ENCODE measurements at regions not wholly inside any gene's neighbourhood (a gene's known extent, or its start where the extent isn't known, plus 50 kb on each side); places are given as distances from the start of the nearest gene placed in this dataset.

GRCh38 chr3:104005815-104006214 is 1360.9 kb upstream of the ALCAM start:
- Histone ChIP-seq H2AK5ac (ENCODE audit: low read depth, low read length) (no peak overlapping the region), H4K8ac (ENCODE audit: low read depth, low read length) (no peak overlapping the region), H3K23ac (ENCODE audit: low read depth, low read length, poor library complexity) (no peak overlapping the region), H3K27ac (replicated peaks; ENCODE audit: low read length) (no peak overlapping the region), H3K79me1 (ENCODE audit: low read depth, low read length) (no peaks in the 10 kb centered on the region), H3K18ac (ENCODE audit: low read length) (no peak overlapping the region), H3K4ac (ENCODE audit: low read length) (no peak overlapping the region), H2BK12ac (ENCODE audit: low read length) (no peak overlapping the region), H2BK120ac (ENCODE audit: low read depth, low read length) (no peak overlapping the region), H3K4me1 (ENCODE audit: control insufficient read depth in 2 of 2, insufficient read depth in 1 of 2, low read depth in 1 of 2, low read length in 2 of 2) (no peaks in the 10 kb centered on the region), H3K9me3 (replicated peaks in 1 of 2; ENCODE audit: control insufficient read depth in 2 of 2, insufficient read depth in 1 of 2, low read depth in 1 of 2, low read length in 2 of 2) (no peaks in the 10 kb centered on the region), H3K14ac (ENCODE audit: low read length) (no peak overlapping the region), H2AFZ (ENCODE audit: low read length) (no peak overlapping the region), H4K91ac (ENCODE audit: low read depth, low read length, poor library complexity) (no peak overlapping the region), H3K27me3 (ENCODE audit: control insufficient read depth in 3 of 3, insufficient read depth in 3 of 3, low read depth in 1 of 3, low read length in 3 of 3) (no peaks in the 10 kb centered on the region), H3K36me3 (replicated peaks in 1 of 2; ENCODE audit: control insufficient read depth in 2 of 2, insufficient read depth in 2 of 2, low read length in 2 of 2) (no peaks in the 10 kb centered on the region), H3K9ac (ENCODE audit: low read depth, low read length, poor library complexity) (no peak overlapping the region), H2BK5ac (ENCODE audit: low read length) (no peak overlapping the region), H3K4me2 (ENCODE audit: insufficient read depth, low read length, poor library complexity, severe bottlenecking) (no peak overlapping the region), H2BK15ac (ENCODE audit: low read length) (no peak overlapping the region), H3K4me3 (ENCODE audit: low read length in 2 of 2) (no peak overlapping the region)
- no CpG with 5 or more reads among the region's 1 CpG for WGBS, 2 donors (ENCODE audit: extremely low coverage in 2 of 2, insufficient read length in 2 of 2, insufficient replicate concordance in 1 of 2)
- DNase-seq (ENCODE audit: low spot score): no peak

GRCh38 chr3:104018541-104018940 is 1348.2 kb upstream of the ALCAM start:
- Histone ChIP-seq H3K9ac (ENCODE audit: low read depth, low read length, poor library complexity) (no peak overlapping the region), H3K27ac (replicated peaks; ENCODE audit: low read length) (no peak overlapping the region), H2BK5ac (ENCODE audit: low read length) (no peak overlapping the region), H2AK5ac (ENCODE audit: low read depth, low read length) (no peak overlapping the region), H3K14ac (ENCODE audit: low read length) (no peak overlapping the region), H4K8ac (ENCODE audit: low read depth, low read length) (no peak overlapping the region), H2AFZ (ENCODE audit: low read length) (no peak overlapping the region), H3K79me1 (ENCODE audit: low read depth, low read length) (no peaks in the 10 kb centered on the region), H2BK120ac (ENCODE audit: low read depth, low read length) (no peak overlapping the region), H3K23ac (ENCODE audit: low read depth, low read length, poor library complexity) (no peak overlapping the region), H3K4me3 (ENCODE audit: low read length in 2 of 2) (no peak overlapping the region), H3K4ac (ENCODE audit: low read length) (no peak overlapping the region), H3K4me1 (ENCODE audit: control insufficient read depth in 2 of 2, insufficient read depth in 1 of 2, low read depth in 1 of 2, low read length in 2 of 2) (no peaks in the 10 kb centered on the region), H3K36me3 (replicated peaks in 1 of 2; ENCODE audit: control insufficient read depth in 2 of 2, insufficient read depth in 2 of 2, low read length in 2 of 2) (no peaks in the 10 kb centered on the region), H3K4me2 (ENCODE audit: insufficient read depth, low read length, poor library complexity, severe bottlenecking) (no peak overlapping the region), H3K9me3 (replicated peaks in 1 of 2; ENCODE audit: control insufficient read depth in 2 of 2, insufficient read depth in 1 of 2, low read depth in 1 of 2, low read length in 2 of 2) (no peaks in the 10 kb centered on the region), H3K18ac (ENCODE audit: low read length) (no peak overlapping the region), H3K27me3 (ENCODE audit: control insufficient read depth in 3 of 3, insufficient read depth in 3 of 3, low read depth in 1 of 3, low read length in 3 of 3) (no peaks in the 10 kb centered on the region), H4K91ac (ENCODE audit: low read depth, low read length, poor library complexity) (no peak overlapping the region), H2BK12ac (ENCODE audit: low read length) (no peak overlapping the region), H2BK15ac (ENCODE audit: low read length) (no peak overlapping the region)
- DNase-seq (ENCODE audit: low spot score): no peak

GRCh38 chr3:104031598-104031997 is 1335.1 kb upstream of the ALCAM start:
- Histone ChIP-seq H3K4me2 (ENCODE audit: insufficient read depth, low read length, poor library complexity, severe bottlenecking) (no peak overlapping the region), H4K8ac (ENCODE audit: low read depth, low read length) (no peak overlapping the region), H3K14ac (ENCODE audit: low read length) (no peak overlapping the region), H3K4me1 (ENCODE audit: control insufficient read depth in 2 of 2, insufficient read depth in 1 of 2, low read depth in 1 of 2, low read length in 2 of 2) (peaks cover 0 to 1% of the 10 kb centered on the region in 2 donors), H2AFZ (ENCODE audit: low read length) (no peak overlapping the region), H3K4ac (ENCODE audit: low read length) (no peak overlapping the region), H2AK5ac (ENCODE audit: low read depth, low read length) (no peak overlapping the region), H2BK12ac (ENCODE audit: low read length) (no peak overlapping the region), H4K91ac (ENCODE audit: low read depth, low read length, poor library complexity) (no peak overlapping the region), H3K18ac (ENCODE audit: low read length) (no peak overlapping the region), H3K27me3 (ENCODE audit: control insufficient read depth in 3 of 3, insufficient read depth in 3 of 3, low read depth in 1 of 3, low read length in 3 of 3) (no peaks in the 10 kb centered on the region), H3K4me3 (ENCODE audit: low read length in 2 of 2) (no peak overlapping the region), H3K27ac (replicated peaks; ENCODE audit: low read length) (no peak overlapping the region), H2BK120ac (ENCODE audit: low read depth, low read length) (no peak overlapping the region), H3K9me3 (replicated peaks in 1 of 2; ENCODE audit: control insufficient read depth in 2 of 2, insufficient read depth in 1 of 2, low read depth in 1 of 2, low read length in 2 of 2) (no peaks in the 10 kb centered on the region), H3K23ac (ENCODE audit: low read depth, low read length, poor library complexity) (no peak overlapping the region), H2BK15ac (ENCODE audit: low read length) (no peak overlapping the region), H3K36me3 (replicated peaks in 1 of 2; ENCODE audit: control insufficient read depth in 2 of 2, insufficient read depth in 2 of 2, low read length in 2 of 2) (no peaks in the 10 kb centered on the region), H2BK5ac (ENCODE audit: low read length) (no peak overlapping the region), H3K9ac (ENCODE audit: low read depth, low read length, poor library complexity) (no peak overlapping the region), H3K79me1 (ENCODE audit: low read depth, low read length) (no peaks in the 10 kb centered on the region)
- no CpG with 5 or more reads among the region's 1 CpG for WGBS, 2 donors (ENCODE audit: extremely low coverage in 2 of 2, insufficient read length in 2 of 2, insufficient replicate concordance in 1 of 2)
- DNase-seq (ENCODE audit: low spot score): no peak

DNA sequence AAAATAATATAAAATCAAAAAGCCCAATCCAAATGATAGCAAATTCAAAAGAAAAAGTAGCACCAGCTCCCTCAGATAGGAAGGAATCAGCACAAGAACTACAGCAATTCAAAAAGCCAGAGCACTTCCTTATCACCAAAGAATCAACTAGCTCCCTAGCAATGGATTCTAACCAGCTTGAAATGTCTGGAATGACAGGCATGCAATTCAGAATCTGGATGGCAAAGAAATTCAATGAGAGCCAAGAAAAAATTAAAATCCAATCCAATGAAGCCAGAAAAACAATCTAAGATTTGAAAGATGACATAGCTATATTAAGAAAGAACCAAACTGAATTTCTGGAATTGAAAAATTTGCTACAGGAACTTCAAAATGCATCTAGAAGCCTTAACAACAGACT is 1334.4 kb upstream of the ALCAM start:
- Histone ChIP-seq H3K4me3 (ENCODE audit: low read length in 2 of 2) (no peak overlapping the region), H3K4me2 (ENCODE audit: insufficient read depth, low read length, poor library complexity, severe bottlenecking) (no peak overlapping the region), H4K8ac (ENCODE audit: low read depth, low read length) (no peak overlapping the region), H2AK5ac (ENCODE audit: low read depth, low read length) (no peak overlapping the region), H3K79me1 (ENCODE audit: low read depth, low read length) (no peaks in the 10 kb centered on the region), H3K9me3 (replicated peaks in 1 of 2; ENCODE audit: control insufficient read depth in 2 of 2, insufficient read depth in 1 of 2, low read depth in 1 of 2, low read length in 2 of 2) (no peaks in the 10 kb centered on the region), H3K9ac (ENCODE audit: low read depth, low read length, poor library complexity) (no peak overlapping the region), H3K27ac (replicated peaks; ENCODE audit: low read length) (no peak overlapping the region), H3K36me3 (replicated peaks in 1 of 2; ENCODE audit: control insufficient read depth in 2 of 2, insufficient read depth in 2 of 2, low read length in 2 of 2) (no peaks in the 10 kb centered on the region), H2BK15ac (ENCODE audit: low read length) (no peak overlapping the region), H3K18ac (ENCODE audit: low read length) (no peak overlapping the region), H4K91ac (ENCODE audit: low read depth, low read length, poor library complexity) (no peak overlapping the region), H3K4me1 (ENCODE audit: control insufficient read depth in 2 of 2, insufficient read depth in 1 of 2, low read depth in 1 of 2, low read length in 2 of 2) (peaks cover 0 to 1% of the 10 kb centered on the region in 2 donors), H2AFZ (ENCODE audit: low read length) (no peak overlapping the region), H3K4ac (ENCODE audit: low read length) (no peak overlapping the region), H2BK5ac (ENCODE audit: low read length) (no peak overlapping the region), H3K23ac (ENCODE audit: low read depth, low read length, poor library complexity) (no peak overlapping the region), H3K27me3 (ENCODE audit: control insufficient read depth in 3 of 3, insufficient read depth in 3 of 3, low read depth in 1 of 3, low read length in 3 of 3) (no peaks in the 10 kb centered on the region), H3K14ac (ENCODE audit: low read length) (no peak overlapping the region), H2BK12ac (ENCODE audit: low read length) (no peak overlapping the region), H2BK120ac (ENCODE audit: low read depth, low read length) (no peak overlapping the region)
- DNase-seq (ENCODE audit: low spot score): no peak
